ENCODE measurements at regions not wholly inside any gene's neighbourhood (a gene's known extent, or its start where the extent isn't known, plus 50 kb on each side); places are given as distances from the start of the nearest gene placed in this dataset.

- TF ChIP-seq MGA (IDR thresholded peaks at IDR 0.05) (no peak), SREBF2 (CRISPR knock-in tag; IDR thresholded peaks at IDR 0.05) (no peak), TAF15 (IDR thresholded peaks at IDR 0.05; ENCODE audit: low read depth, low read length) (no peak), MBD1 (CRISPR knock-in tag; IDR thresholded peaks at IDR 0.05) (no peak), PBX2 (CRISPR knock-in tag; IDR thresholded peaks at IDR 0.05; ENCODE audit: low read depth) (no peak), PBX2 (tag; conservative IDR thresholded peaks at IDR 0.05; ENCODE audit: low read depth) (peak; percentile 95), MCM5 (IDR thresholded peaks at IDR 0.05; ENCODE audit: low read depth) (no peak), GATAD2B (IDR thresholded peaks at IDR 0.05; ENCODE audit: borderline replicate concordance) (no peak), LEF1 (IDR thresholded peaks at IDR 0.05) (peak; percentile 91; the same call in 1 of the 2 replicates), EP300 (IDR thresholded peaks at IDR 0.05; ENCODE audit: low read length) (peak; percentile 89), ZBTB12 (CRISPR knock-in tag; IDR thresholded peaks at IDR 0.05) (no peak; the same call in 1 of the 2 replicates)
Observed at GRCh38 chr4:54386042-54386669, 157.1 kb downstream of the PDGFRA start (continued).
